Endothelial cell (in vitro differentiated cells): ENCODE measurements at regions not wholly inside any gene's neighbourhood (a gene's known extent, or its start where the extent isn't known, plus 50 kb on each side); places are given as distances from the start of the nearest gene placed in this dataset.

Experiments used
- DNase-seq: peaks from one replicate; pipeline ENCODE4 v3.0.0; 2021; ENCODE audit warnings: low spot score
- H3K27ac Mint-ChIP-seq: one replicate; pipeline ENCODE4 v1.8.0; 2021; ENCODE audit warnings: mixed read lengths, inconsistent platforms; ENCODE audit not compliant: unreplicated experiment
- H3K27me3 Mint-ChIP-seq: one replicate; pipeline ENCODE4 v1.8.0; 2021; ENCODE audit warnings: mild to moderate bottlenecking, moderate library complexity, mixed read lengths, inconsistent platforms; ENCODE audit not compliant: unreplicated experiment
- H3K36me3 Mint-ChIP-seq: one replicate; pipeline ENCODE4 v1.8.0; 2021; ENCODE audit warnings: mild to moderate bottlenecking, low read depth, mixed read lengths, inconsistent platforms; ENCODE audit not compliant: unreplicated experiment
- H3K4me1 Mint-ChIP-seq: one replicate; pipeline ENCODE4 v1.8.0; 2021; ENCODE audit warnings: mild to moderate bottlenecking, mixed read lengths, inconsistent platforms; ENCODE audit not compliant: unreplicated experiment
- H3K4me3 Mint-ChIP-seq: one replicate; pipeline ENCODE4 v1.8.0; 2021; ENCODE audit warnings: mild to moderate bottlenecking, mixed read lengths, inconsistent platforms; ENCODE audit not compliant: unreplicated experiment
- H3K9me3 Mint-ChIP-seq: one replicate; pipeline ENCODE4 v1.8.0; 2021; ENCODE audit warnings: mixed read lengths, inconsistent platforms; ENCODE audit not compliant: unreplicated experiment
- CTCF ChIP-seq: fragments of 200-600 bp; sonication (generic); IDR thresholded peaks from one replicate; pipeline ENCODE4 v1.5.0; 2021; ENCODE audit warnings: antibody characterized with exemption; ENCODE audit not compliant: unreplicated experiment

GRCh38 chr18:78151234-78151633, 828.4 kb upstream of the SALL3 start:
- no peaks in the 10 kb centered on the region for H3K4me1 Mint-ChIP-seq
- H3K36me3 Mint-ChIP-seq = peaks cover 19% of the 10 kb centered on the region
- peaks cover 17% of the 10 kb centered on the region for H3K9me3 Mint-ChIP-seq
- no peak overlapping the region for H3K4me3 Mint-ChIP-seq
- peaks cover 9% of the 10 kb centered on the region for H3K27me3 Mint-ChIP-seq
- no peak overlapping the region for H3K27ac Mint-ChIP-seq
- no peak for DNase-seq
- no peak for TF ChIP-seq CTCF

GRCh38 chr18:78151948-78152725, 827.5 kb upstream of the SALL3 start:
- Mint-ChIP-seq H3K27ac (no peak overlapping the region), H3K4me3 (no peak overlapping the region), H3K4me1 (no peaks in the 10 kb centered on the region), H3K9me3 (peaks cover 17% of the 10 kb centered on the region), H3K36me3 (peaks cover 19% of the 10 kb centered on the region), H3K27me3 (peaks cover 9% of the 10 kb centered on the region)
- no peak for DNase-seq
- TF ChIP-seq CTCF = no peak

- Mint-ChIP-seq H3K27ac (no peak overlapping the region), H3K4me1 (no peaks in the 10 kb centered on the region), H3K9me3 (peaks cover 23% of the 10 kb centered on the region), H3K27me3 (peaks cover 9% of the 10 kb centered on the region), H3K36me3 (peaks cover 19% of the 10 kb centered on the region), H3K4me3 (no peak overlapping the region)
- TF ChIP-seq CTCF = no peak
- no peak for DNase-seq
Observed at GRCh38 chr18:78153362-78153761, 826.3 kb upstream of the SALL3 start.

- Mint-ChIP-seq H3K36me3 (peaks cover 23% of the 10 kb centered on the region), H3K4me3 (no peak overlapping the region)
Observed at GRCh38 chr18:78154444-78154843, 825.2 kb upstream of the SALL3 start.

More at GRCh38 chr18:78154444-78154843, 825.2 kb upstream of the SALL3 start:
- H3K9me3 Mint-ChIP-seq = peaks cover 23% of the 10 kb centered on the region
- no peak for TF ChIP-seq CTCF
- no peaks in the 10 kb centered on the region for H3K4me1 Mint-ChIP-seq
- DNase-seq = no peak
- no peak overlapping the region for H3K27ac Mint-ChIP-seq
- peaks cover 9% of the 10 kb centered on the region for H3K27me3 Mint-ChIP-seq
